SK-N-SH (cell line): ENCODE measurements at regions not wholly inside any gene's neighbourhood (a gene's known extent, or its start where the extent isn't known, plus 50 kb on each side); places are given as distances from the start of the nearest gene placed in this dataset.
A peak's percentile ranks its signal among the peaks of the same experiment; 100 is the strongest.

Source experiments
- CTCF ChIA-PET: fragments of 300-600, 350-600 bp; formaldehyde crosslinking; extraction: SDS; loops from one replicate; lab custom pipeline; 2021; lab: Yijun Ruan, JAX
- POLR2A ChIA-PET: fragments of 350-600 bp; sonication (Branson Sonifier 250); formaldehyde crosslinking; extraction: SDS; loops from one replicate; lab custom pipeline; 2020; ENCODE audit warnings: antibody characterized with exemption, inconsistent platforms; lab: Yijun Ruan, JAX
- DNase-seq: peaks from one replicate; pipeline ENCODE4 v3.0.0; 2012
- H2AFZ ChIP-seq: fragments of 200-600 bp; sonication (generic); 2 replicates; pipeline ENCODE4 v1.8.1; 2016; ENCODE audit warnings: antibody characterized with exemption, mild to moderate bottlenecking, low read depth
- H3F3A ChIP-seq: fragments of 200-600 bp; sonication (generic); replicated peaks from 2 replicates; pipeline ENCODE3; 2016; ENCODE audit warnings: antibody characterized with exemption, mild to moderate bottlenecking; ENCODE audit not compliant: insufficient read depth
- H3K27ac ChIP-seq, 2 experiments: fragments of 200-500 bp in 1 of 2; fragments of 200-600 bp in 1 of 2; sonication (Bioruptor generic) in 1 of 2; sonication (generic), shearing (Covaris generic) in 1 of 2; 2 replicates each; pipeline versions ENCODE4 v1.5.1 to v1.6.1; 2014 to 2016; ENCODE audit warnings: low read depth in 2 of 2, inconsistent platforms in 1 of 2, low read length in 1 of 2, mild to moderate bottlenecking in 1 of 2, mixed read lengths in 1 of 2
- H3K27me3 ChIP-seq: fragments of 200-600 bp; sonication (generic), shearing (Covaris generic); 2 replicates; pipeline ENCODE4 v1.6.1; 2016; ENCODE audit warnings: mixed run types; ENCODE audit not compliant: insufficient read depth
- H3K36me3 ChIP-seq, 2 experiments: fragments of 200-500 bp in 1 of 2; fragments of 200-600 bp in 1 of 2; sonication (Bioruptor generic) in 1 of 2; sonication (generic) in 1 of 2; replicated peaks in 1 of 2; 2 replicates each; pipeline versions ENCODE3 to v1.5.1; 2014 to 2016; ENCODE audit warnings: low read length in 1 of 2, mild to moderate bottlenecking in 1 of 2; ENCODE audit not compliant: insufficient read depth in 2 of 2, control insufficient read depth in 1 of 2
- H3K4me1 ChIP-seq, 2 experiments: fragments of 200-500 bp in 1 of 2; fragments of 200-600 bp in 1 of 2; sonication (Bioruptor generic) in 1 of 2; sonication (generic), shearing (Covaris generic) in 1 of 2; 2 replicates each; pipeline versions ENCODE4 v1.5.1 to v1.6.1; 2014 to 2016; ENCODE audit warnings: low read depth in 1 of 2, low read length in 1 of 2, mixed run types in 1 of 2; ENCODE audit not compliant: insufficient read depth in 2 of 2, control insufficient read depth in 1 of 2
- H3K4me2 ChIP-seq: fragments of 200-600 bp; sonication (generic), shearing (Covaris generic); 2 replicates; pipeline ENCODE4 v1.6.1; 2017; ENCODE audit warnings: mixed run types
- H3K4me3 ChIP-seq, 2 experiments: fragments of 200-500 bp in 1 of 2; fragments of 200-600 bp in 1 of 2; sonication (Bioruptor generic) in 1 of 2; sonication (generic), shearing (Covaris generic) in 1 of 2; 2 replicates each; pipeline versions ENCODE4 v1.5.1 to v1.8.1; 2014 to 2016; ENCODE audit warnings: low read depth in 2 of 2, inconsistent platforms in 1 of 2, low read length in 1 of 2, mild to moderate bottlenecking in 1 of 2, mixed read lengths in 1 of 2, moderate library complexity in 1 of 2
- H3K79me2 ChIP-seq: fragments of 200-600 bp; sonication (generic); 2 replicates; pipeline ENCODE4 v1.8.1; 2017; ENCODE audit warnings: mild to moderate bottlenecking; ENCODE audit not compliant: insufficient read depth
- H3K9ac ChIP-seq: fragments of 200-600 bp; sonication (generic); 2 replicates; pipeline ENCODE4 v1.6.1; 2017; ENCODE audit warnings: mixed run types
- H3K9me2 ChIP-seq: fragments of 200-600 bp; sonication (generic); 2 replicates; pipeline ENCODE4 v1.6.1; 2017; ENCODE audit warnings: mixed run types
- H3K9me3 ChIP-seq: fragments of 200-600 bp; sonication (generic); 2 replicates; pipeline ENCODE4 v1.6.1; 2017; ENCODE audit warnings: mixed run types, mild to moderate bottlenecking, moderate library complexity
- H4K20me1 ChIP-seq: fragments of 200-600 bp; sonication (generic); 2 replicates; pipeline ENCODE4 v1.6.1; 2017; ENCODE audit warnings: mild to moderate bottlenecking, mixed run types; ENCODE audit not compliant: insufficient read depth
- FOXM1 ChIP-seq: IDR thresholded peaks from 2 replicates; pipeline ENCODE4 v1.4.0; 2012; ENCODE audit warnings: low read depth, mild to moderate bottlenecking
- GABPA ChIP-seq: IDR thresholded peaks from 2 replicates; pipeline ENCODE4 v1.4.0; 2012; ENCODE audit warnings: low read depth, mild to moderate bottlenecking
- IRF3 ChIP-seq: fragments of 150-350 bp; IDR thresholded peaks from 2 replicates; pipeline ENCODE4 v1.6.1; 2016; ENCODE audit warnings: mild to moderate bottlenecking, low read depth, low read length
- JUND ChIP-seq: IDR thresholded peaks from 2 replicates; pipeline ENCODE4 v1.4.0; 2012
- MEF2A ChIP-seq: IDR thresholded peaks from 2 replicates; pipeline ENCODE4 v1.4.0; 2012; ENCODE audit warnings: low read depth, borderline replicate concordance
- NRF1 ChIP-seq: IDR thresholded peaks from 2 replicates; pipeline ENCODE4 v1.6.1; 2012; ENCODE audit warnings: low read depth, mild to moderate bottlenecking, low read length
- RAD21 ChIP-seq: IDR thresholded peaks from 2 replicates; pipeline ENCODE4 v1.6.1; 2012; ENCODE audit warnings: mild to moderate bottlenecking, low read length
- RCOR1 ChIP-seq: fragments of 150-350 bp; IDR thresholded peaks from 2 replicates; pipeline ENCODE4 v1.6.1; 2017; ENCODE audit warnings: antibody characterized with exemption, low read length
- REST ChIP-seq: IDR thresholded peaks from 2 replicates; pipeline ENCODE4 v1.6.1; 2012; ENCODE audit warnings: mild to moderate bottlenecking, low read depth, low read length, moderate library complexity
- RFX5 ChIP-seq: IDR thresholded peaks from 2 replicates; pipeline ENCODE4 v1.6.1; 2012; ENCODE audit warnings: mild to moderate bottlenecking, improper control_type of control experiment, low read length
- RXRA ChIP-seq: IDR thresholded peaks from 2 replicates; pipeline ENCODE4 v1.4.0; 2012; ENCODE audit warnings: low read depth, mild to moderate bottlenecking, borderline replicate concordance
- TAF1 ChIP-seq: IDR thresholded peaks from 2 replicates; pipeline ENCODE4 v1.6.1; 2012; ENCODE audit warnings: low read depth, mild to moderate bottlenecking, low read length, moderate library complexity, borderline replicate concordance
- TCF12 ChIP-seq: IDR thresholded peaks from 2 replicates; pipeline ENCODE4 v1.4.0; 2012
- WGBS: methylation state at CpG from one replicate; pipeline ENCODE4 v1.1.6; 2017; ENCODE audit warnings: low lambda C conversion rate; 5-methylcytosine and 5-hydroxymethylcytosine counted together
- TF ChIP-seq, protein P1 (sequence below): fragments of 200-600 bp; sonication (generic); IDR thresholded peaks from 2 replicates; pipeline ENCODE4 v1.6.1; 2017; ENCODE audit warnings: antibody characterized with exemption, mild to moderate bottlenecking, moderate library complexity

DNA sequence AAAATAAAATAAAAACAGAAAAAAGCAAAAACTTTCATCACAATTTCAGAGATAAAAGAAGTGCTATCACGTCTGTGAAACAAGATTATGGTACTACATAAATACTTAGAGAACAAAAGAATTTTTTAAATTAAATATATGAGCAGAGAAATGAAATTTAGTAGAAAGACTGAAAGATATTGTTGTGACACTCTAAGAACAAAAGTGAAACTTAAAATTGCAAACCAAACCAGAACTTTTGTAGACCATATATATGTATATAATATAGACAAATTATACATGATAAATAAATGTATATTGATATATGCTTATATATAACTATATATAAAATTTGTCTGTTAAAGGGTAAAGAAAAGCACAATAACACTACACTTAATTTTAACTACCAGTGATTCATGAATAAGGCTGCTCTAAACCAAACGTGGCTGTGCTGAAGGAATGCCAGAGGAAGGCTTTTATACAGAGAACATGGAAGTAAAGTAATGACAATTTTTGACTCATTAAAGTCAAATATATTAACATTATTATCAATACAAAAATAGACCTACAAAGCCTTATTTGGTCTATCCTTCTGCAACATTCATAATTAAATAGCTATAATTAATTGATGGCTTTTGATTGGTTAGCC lies 1516.7 kb upstream of the PCDH20 start:
- no peak for TF ChIP-seq RXRA
- TF ChIP-seq FOXM1 = no peak
- TF ChIP-seq NRF1 = no peak
- no peak for TF ChIP-seq GABPA
- TF ChIP-seq MEF2A = no peak
- no peak for TF ChIP-seq RCOR1
- TF ChIP-seq, protein P1, sequence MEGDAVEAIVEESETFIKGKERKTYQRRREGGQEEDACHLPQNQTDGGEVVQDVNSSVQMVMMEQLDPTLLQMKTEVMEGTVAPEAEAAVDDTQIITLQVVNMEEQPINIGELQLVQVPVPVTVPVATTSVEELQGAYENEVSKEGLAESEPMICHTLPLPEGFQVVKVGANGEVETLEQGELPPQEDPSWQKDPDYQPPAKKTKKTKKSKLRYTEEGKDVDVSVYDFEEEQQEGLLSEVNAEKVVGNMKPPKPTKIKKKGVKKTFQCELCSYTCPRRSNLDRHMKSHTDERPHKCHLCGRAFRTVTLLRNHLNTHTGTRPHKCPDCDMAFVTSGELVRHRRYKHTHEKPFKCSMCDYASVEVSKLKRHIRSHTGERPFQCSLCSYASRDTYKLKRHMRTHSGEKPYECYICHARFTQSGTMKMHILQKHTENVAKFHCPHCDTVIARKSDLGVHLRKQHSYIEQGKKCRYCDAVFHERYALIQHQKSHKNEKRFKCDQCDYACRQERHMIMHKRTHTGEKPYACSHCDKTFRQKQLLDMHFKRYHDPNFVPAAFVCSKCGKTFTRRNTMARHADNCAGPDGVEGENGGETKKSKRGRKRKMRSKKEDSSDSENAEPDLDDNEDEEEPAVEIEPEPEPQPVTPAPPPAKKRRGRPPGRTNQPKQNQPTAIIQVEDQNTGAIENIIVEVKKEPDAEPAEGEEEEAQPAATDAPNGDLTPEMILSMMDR = no peak
- no peak for TF ChIP-seq TCF12
- no peak for TF ChIP-seq IRF3
- no peak for TF ChIP-seq JUND
- TF ChIP-seq RFX5 = no peak
- no peak for TF ChIP-seq RAD21
- no peak for TF ChIP-seq TAF1
- TF ChIP-seq REST = no peak
- Histone ChIP-seq H4K20me1 (no peaks in the 10 kb centered on the region), H3K79me2 (no peaks in the 10 kb centered on the region), H3K9me3 (no peaks in the 10 kb centered on the region), H3K27me3 (no peaks in the 10 kb centered on the region), H3F3A (no peaks in the 10 kb centered on the region), H3K27ac (peak overlapping the region in 1 of 2 experiments; percentile 68; a peak in 2 of 4 replicates), H3K4me1 (no peaks in the 10 kb centered on the region), H3K4me3 (no peak overlapping the region), H2AFZ (peak overlapping the region; percentile 71), H3K36me3 (no peaks in the 10 kb centered on the region), H3K4me2 (no peak overlapping the region; the same call in 1 of the 2 replicates), H3K9ac (no peak overlapping the region), H3K9me2 (no peaks in the 10 kb centered on the region)
- POLR2A ChIA-PET = no interaction called here
- DNase-seq = no peak
- 6% methylated on average over 2 of the region's 2 CpGs for WGBS
- CTCF ChIA-PET = no interaction called here
